Right lobe of liver (tissue), 6 donors: ENCODE measurements at regions not wholly inside any gene's neighbourhood (a gene's known extent, or its start where the extent isn't known, plus 50 kb on each side); places are given as distances from the start of the nearest gene placed in this dataset.

ENCODE experiments used
- ATAC-seq, 4 donors: fragments of 200-7000 bp; cut with Tn5 transposase; one replicate each; pipeline ENCODE4 v1.9.1; 2020; ENCODE audit warnings: mild to moderate bottlenecking in 4 of 4, moderate library complexity in 4 of 4
- DNase-seq, 3 donors: peaks; one replicate each; pipeline ENCODE4 v3.0.0-alpha.2; 2020
- H3K27ac ChIP-seq, 3 donors: fragments of 200-600 bp; one replicate each; pipeline ENCODE4 v1.8.0; 2022
- H3K27me3 ChIP-seq, 2 donors: fragments of 200-600 bp; one replicate each; pipeline ENCODE4 v1.8.0; 2022
- H3K36me3 ChIP-seq, 4 donors: fragments of 200-600 bp; sonication (generic) in 1 of 4; one replicate each; pipeline versions ENCODE4 v1.5.1 to v1.8.0; 2017 to 2022; ENCODE audit warnings: control low read depth in 1 of 4
- H3K4me1 ChIP-seq, 4 donors: fragments of 200-600 bp; sonication (generic) in 1 of 4; one replicate each; pipeline versions ENCODE4 v1.5.1 to v1.8.0; 2017 to 2022; ENCODE audit warnings: control low read depth in 1 of 4
- H3K4me3 ChIP-seq, 3 donors: fragments of 200-600 bp; one replicate each; pipeline ENCODE4 v1.8.0; 2022
- H3K9me3 ChIP-seq, 4 donors: fragments of 200-600 bp; sonication (generic) in 1 of 4; one replicate each; pipeline versions ENCODE4 v1.5.1 to v1.8.0; 2017 to 2022; ENCODE audit warnings: control low read depth in 1 of 4
- CTCF ChIP-seq, 4 donors: fragments of 200-600 bp in 3 of 4; fragments of 450-650 bp in 1 of 4; IDR thresholded peaks; one replicate each; pipeline versions ENCODE4 v1.5.1 to v1.8.0; 2016 to 2022; ENCODE audit warnings: antibody characterized with exemption in 4 of 4, mild to moderate bottlenecking in 2 of 4
- POLR2A ChIP-seq: fragments of 450-650 bp; IDR thresholded peaks from one replicate; pipeline ENCODE4 v1.6.1; 2017; ENCODE audit warnings: antibody characterized with exemption, mild to moderate bottlenecking
- WGBS: methylation state at CpG from one replicate; pipeline ENCODE4 v1.1.6; 2018; ENCODE audit warnings: low coverage, low lambda C conversion rate; ENCODE audit not compliant: insufficient coverage; ENCODE audit errors: missing lambda C conversion rate; 5-methylcytosine and 5-hydroxymethylcytosine counted together
- intact Hi-C, 2 donors: fragments of 100-400 bp; cut with DNase I; formaldehyde crosslinking; loops; one replicate each; pipeline versions ENCODE4 v1.11.2 to v1.14.1; 2022
- donor health status: DM: no; HTN: yes; CAD: no.
- donor health status: DM: no; HTN: no; CAD: no.
- donor health status: DM: no; HTN: no; CAD: no.
- donor health status: DM: no; HTN: yes; CAD: no.
- donor health status: DM: no; HTN: yes; CAD: no.

- Histone ChIP-seq H3K27me3 (no peaks in the 10 kb centered on the region), H3K4me1 (no peaks in the 10 kb centered on the region), H3K4me3 (no peak overlapping the region), H3K36me3 (no peaks in the 10 kb centered on the region), H3K27ac (no peak overlapping the region), H3K9me3 (no peaks in the 10 kb centered on the region)
- TF ChIP-seq POLR2A (no peak), CTCF (IDR thresholded peaks at IDR 0.05) (no peak)
- intact Hi-C loops, result no loop called here
- DNase-seq (no peak), ATAC-seq (no peak)
Measured at GRCh38 chr9:86547571-86547970, 193.4 kb upstream of the TUT7 start.

GRCh38 chr9:86546712-86547111 is 192.5 kb upstream of the TUT7 start:
- intact Hi-C loops, result no loop called here

GRCh38 chr9:86545090-86545489 is 190.9 kb upstream of the TUT7 start:
- ATAC-seq, result no peak
- intact Hi-C loops, result no loop called here
- H3K27me3 ChIP-seq, result no peaks in the 10 kb centered on the region
- TF ChIP-seq POLR2A (no peak), CTCF (IDR thresholded peaks at IDR 0.05) (no peak)
- no peaks in the 10 kb centered on the region for H3K4me1 ChIP-seq
- no peak overlapping the region for H3K27ac ChIP-seq
- DNase-seq, result no peak
- H3K36me3 ChIP-seq, result no peaks in the 10 kb centered on the region
- no peak overlapping the region for H3K4me3 ChIP-seq
- H3K9me3 ChIP-seq, result no peaks in the 10 kb centered on the region
- 30% methylated on average over 2 of the region's 2 CpGs for WGBS

More at GRCh38 chr9:86546712-86547111, 192.5 kb upstream of the TUT7 start:
- no peak overlapping the region for H3K27ac ChIP-seq
- DNase-seq (no peak), ATAC-seq (no peak)
- TF ChIP-seq CTCF (IDR thresholded peaks at IDR 0.05) (no peak), POLR2A (no peak)
- no peaks in the 10 kb centered on the region for H3K27me3 ChIP-seq
- H3K9me3 ChIP-seq, result no peaks in the 10 kb centered on the region
- WGBS, result 59% methylated on average over 5 of the region's 5 CpGs
- no peaks in the 10 kb centered on the region for H3K36me3 ChIP-seq
- no peaks in the 10 kb centered on the region for H3K4me1 ChIP-seq
- no peak overlapping the region for H3K4me3 ChIP-seq

- no peaks in the 10 kb centered on the region for H3K9me3 ChIP-seq
- ATAC-seq (no peak), DNase-seq (no peak)
- intact Hi-C loops, result no loop called here
- TF ChIP-seq POLR2A (no peak), CTCF (IDR thresholded peaks at IDR 0.05) (no peak)
- no peak overlapping the region for H3K27ac ChIP-seq
- H3K27me3 ChIP-seq, result no peaks in the 10 kb centered on the region
- WGBS, result 16% methylated on average over 2 of the region's 2 CpGs
- H3K4me3 ChIP-seq, result no peak overlapping the region
- H3K4me1 ChIP-seq, result no peaks in the 10 kb centered on the region
- no peaks in the 10 kb centered on the region for H3K36me3 ChIP-seq
Measured at GRCh38 chr9:86541014-86541570, 186.9 kb upstream of the TUT7 start.

- no peaks in the 10 kb centered on the region for H3K9me3 ChIP-seq
Measured at GRCh38 chr9:86535406-86535915, 181.3 kb upstream of the TUT7 start.

More at GRCh38 chr9:86535406-86535915, 181.3 kb upstream of the TUT7 start:
- no peaks in the 10 kb centered on the region for H3K27me3 ChIP-seq
- 48% methylated on average over 5 of the region's 5 CpGs for WGBS
- H3K4me3 ChIP-seq, result no peak overlapping the region
- intact Hi-C loops, result no loop called here
- H3K4me1 ChIP-seq, result no peaks in the 10 kb centered on the region
- no peaks in the 10 kb centered on the region for H3K36me3 ChIP-seq
- ATAC-seq, result no peak
- TF ChIP-seq POLR2A (no peak), CTCF (IDR thresholded peaks at IDR 0.05) (no peak)
- no peak for DNase-seq
- no peak overlapping the region for H3K27ac ChIP-seq
